ENCODE measurements at regions not wholly inside any gene's neighbourhood (a gene's known extent, or its start where the extent isn't known, plus 50 kb on each side); places are given as distances from the start of the nearest gene placed in this dataset.

DNA sequence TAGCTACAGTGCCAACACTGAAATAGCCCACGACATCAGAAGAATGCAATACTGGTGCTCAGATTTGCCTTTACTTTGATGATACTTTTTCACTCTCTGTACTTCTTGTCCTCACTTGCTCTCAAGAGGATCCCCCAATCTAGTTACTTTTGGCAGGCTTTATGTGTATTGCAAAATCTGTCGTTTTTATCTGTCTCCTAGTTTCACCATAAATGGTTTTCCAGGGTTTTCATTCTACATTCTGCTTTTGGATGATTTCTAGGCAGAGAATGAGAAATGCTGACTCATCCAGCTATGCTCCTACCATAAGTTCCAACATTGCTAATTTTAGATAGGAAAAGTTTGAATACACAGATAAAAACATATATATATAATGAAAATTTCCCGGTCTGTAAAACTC is 659.5 kb upstream of the NRG3 start:
- Histone ChIP-seq H3F3A (ENCODE audit: control insufficient read depth, insufficient read depth) (no peaks in the 10 kb centered on the region), H3K27ac (ENCODE audit: low read depth, low read length) (no peak overlapping the region), H3K36me3 (ENCODE audit: control insufficient read depth, low read length) (no peaks in the 10 kb centered on the region), H4K20me1 (ENCODE audit: control insufficient read depth, insufficient read depth, low read depth, low read length) (no peaks in the 10 kb centered on the region), H3K4me3 (ENCODE audit: low read length) (no peak overlapping the region), H3K4me2 (ENCODE audit: low read length) (no peak overlapping the region), H3K27me3 (ENCODE audit: control insufficient read depth, low read length) (no peaks in the 10 kb centered on the region), H3K79me2 (ENCODE audit: control insufficient read depth, low read length) (no peaks in the 10 kb centered on the region), H3K4me1 (ENCODE audit: control insufficient read depth, low read length) (no peaks in the 10 kb centered on the region), H3K9me3 (ENCODE audit: control insufficient read depth, insufficient read depth, low read length) (no peaks in the 10 kb centered on the region), H3K9me2 (replicated peaks; ENCODE audit: control insufficient read depth, low read length) (no peaks in the 10 kb centered on the region; the same call in 1 of the 2 replicates)
- no peak for TF ChIP-seq CTCF (IDR thresholded peaks at IDR 0.05; ENCODE audit: low read depth, low read length, poor library complexity, severe bottlenecking)
- TF ChIP-seq EZH2phosphoT487 (IDR thresholded peaks at IDR 0.05; ENCODE audit: borderline replicate concordance, low read length): no peak

DNA sequence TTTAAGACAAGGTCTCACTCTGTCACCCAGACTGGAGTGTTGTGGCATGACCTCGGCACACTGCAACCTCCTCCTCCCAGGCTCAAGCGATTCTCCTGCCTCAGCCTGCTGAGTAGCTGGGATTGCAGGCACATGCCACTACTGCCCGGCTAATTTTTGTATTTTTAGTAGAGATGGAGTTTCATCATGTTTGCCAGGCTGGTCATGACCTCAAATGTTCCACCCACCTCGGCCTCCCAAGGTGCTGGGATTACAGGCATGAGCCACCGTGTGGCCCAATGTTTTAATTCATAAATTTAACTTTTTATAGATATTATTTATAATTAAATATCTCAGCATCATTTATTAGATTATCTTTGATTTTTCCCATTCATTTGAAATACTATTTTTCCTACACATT is 658.0 kb upstream of the NRG3 start:
- Histone ChIP-seq H4K20me1 (ENCODE audit: control insufficient read depth, insufficient read depth, low read depth, low read length) (no peaks in the 10 kb centered on the region), H3K27ac (ENCODE audit: low read depth, low read length) (no peak overlapping the region), H3F3A (ENCODE audit: control insufficient read depth, insufficient read depth) (no peaks in the 10 kb centered on the region), H3K4me3 (ENCODE audit: low read length) (no peak overlapping the region), H3K9me2 (replicated peaks; ENCODE audit: control insufficient read depth, low read length) (no peaks in the 10 kb centered on the region; the same call in 1 of the 2 replicates), H3K79me2 (ENCODE audit: control insufficient read depth, low read length) (no peaks in the 10 kb centered on the region), H3K9me3 (ENCODE audit: control insufficient read depth, insufficient read depth, low read length) (no peaks in the 10 kb centered on the region), H3K27me3 (ENCODE audit: control insufficient read depth, low read length) (no peaks in the 10 kb centered on the region), H3K4me2 (ENCODE audit: low read length) (no peak overlapping the region), H3K4me1 (ENCODE audit: control insufficient read depth, low read length) (no peaks in the 10 kb centered on the region), H3K36me3 (ENCODE audit: control insufficient read depth, low read length) (no peaks in the 10 kb centered on the region)
- TF ChIP-seq CTCF (IDR thresholded peaks at IDR 0.05; ENCODE audit: low read depth, low read length, poor library complexity, severe bottlenecking) (no peak), EZH2phosphoT487 (IDR thresholded peaks at IDR 0.05; ENCODE audit: borderline replicate concordance, low read length) (no peak)

GRCh38 chr10:81218307-81218706 is 656.7 kb upstream of the NRG3 start:
- Histone ChIP-seq H3K4me3 (ENCODE audit: low read length) (no peak overlapping the region), H3K79me2 (ENCODE audit: control insufficient read depth, low read length) (no peaks in the 10 kb centered on the region), H4K20me1 (ENCODE audit: control insufficient read depth, insufficient read depth, low read depth, low read length) (no peaks in the 10 kb centered on the region), H3K27ac (ENCODE audit: low read depth, low read length) (no peak overlapping the region), H3K36me3 (ENCODE audit: control insufficient read depth, low read length) (no peaks in the 10 kb centered on the region), H3F3A (ENCODE audit: control insufficient read depth, insufficient read depth) (no peaks in the 10 kb centered on the region), H3K27me3 (ENCODE audit: control insufficient read depth, low read length) (no peaks in the 10 kb centered on the region), H3K9me2 (replicated peaks; ENCODE audit: control insufficient read depth, low read length) (no peaks in the 10 kb centered on the region; the same call in 1 of the 2 replicates), H3K4me2 (ENCODE audit: low read length) (no peak overlapping the region), H3K9me3 (ENCODE audit: control insufficient read depth, insufficient read depth, low read length) (no peaks in the 10 kb centered on the region), H3K4me1 (ENCODE audit: control insufficient read depth, low read length) (no peaks in the 10 kb centered on the region)
- TF ChIP-seq EZH2phosphoT487 (IDR thresholded peaks at IDR 0.05; ENCODE audit: borderline replicate concordance, low read length) (no peak), CTCF (IDR thresholded peaks at IDR 0.05; ENCODE audit: low read depth, low read length, poor library complexity, severe bottlenecking) (no peak)

- Histone ChIP-seq H3K4me3 (ENCODE audit: low read length) (no peak overlapping the region), H3K36me3 (ENCODE audit: control insufficient read depth, low read length) (no peaks in the 10 kb centered on the region), H3K79me2 (ENCODE audit: control insufficient read depth, low read length) (no peaks in the 10 kb centered on the region), H3K4me2 (ENCODE audit: low read length) (no peak overlapping the region), H4K20me1 (ENCODE audit: control insufficient read depth, insufficient read depth, low read depth, low read length) (no peaks in the 10 kb centered on the region), H3K27me3 (ENCODE audit: control insufficient read depth, low read length) (no peaks in the 10 kb centered on the region), H3K9me3 (ENCODE audit: control insufficient read depth, insufficient read depth, low read length) (no peaks in the 10 kb centered on the region), H3K27ac (ENCODE audit: low read depth, low read length) (no peak overlapping the region), H3K4me1 (ENCODE audit: control insufficient read depth, low read length) (no peaks in the 10 kb centered on the region), H3F3A (ENCODE audit: control insufficient read depth, insufficient read depth) (no peaks in the 10 kb centered on the region), H3K9me2 (replicated peaks; ENCODE audit: control insufficient read depth, low read length) (no peaks in the 10 kb centered on the region; the same call in 1 of the 2 replicates)
- TF ChIP-seq EZH2phosphoT487 (IDR thresholded peaks at IDR 0.05; ENCODE audit: borderline replicate concordance, low read length) (no peak), CTCF (IDR thresholded peaks at IDR 0.05; ENCODE audit: low read depth, low read length, poor library complexity, severe bottlenecking) (no peak)
Observed at GRCh38 chr10:81219758-81220157, 655.2 kb upstream of the NRG3 start.

Measured in DOHH2 (cell line).